ENCODE measurements at regions not wholly inside any gene's neighbourhood (a gene's known extent, or its start where the extent isn't known, plus 50 kb on each side); places are given as distances from the start of the nearest gene placed in this dataset.

DNA sequence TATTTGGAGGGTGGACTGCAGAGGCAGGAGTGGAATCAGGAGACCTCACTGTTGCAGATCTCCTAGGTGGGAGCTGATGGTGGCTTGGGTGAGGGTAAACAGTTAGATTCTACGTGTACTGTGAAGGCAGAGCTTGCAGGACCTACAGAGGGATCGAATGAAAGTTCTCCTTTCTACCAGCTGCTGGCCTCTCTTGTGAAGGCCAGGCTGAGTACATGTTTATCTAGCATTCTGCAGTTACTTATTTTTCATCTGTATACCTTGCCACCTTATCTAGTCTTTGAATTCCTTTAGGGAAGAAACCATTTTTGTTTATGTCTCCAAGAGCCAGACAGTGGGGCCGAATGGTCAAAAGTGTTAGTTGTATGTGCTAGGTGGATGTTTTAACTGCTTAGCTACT lies 57.6 kb downstream of the PTTG1 start:
- 95% methylated on average over 3 of the region's 3 CpGs for WGBS
- H3K4me3 ChIP-seq (ENCODE audit: low read length in 2 of 2): no peak overlapping the region

DNA sequence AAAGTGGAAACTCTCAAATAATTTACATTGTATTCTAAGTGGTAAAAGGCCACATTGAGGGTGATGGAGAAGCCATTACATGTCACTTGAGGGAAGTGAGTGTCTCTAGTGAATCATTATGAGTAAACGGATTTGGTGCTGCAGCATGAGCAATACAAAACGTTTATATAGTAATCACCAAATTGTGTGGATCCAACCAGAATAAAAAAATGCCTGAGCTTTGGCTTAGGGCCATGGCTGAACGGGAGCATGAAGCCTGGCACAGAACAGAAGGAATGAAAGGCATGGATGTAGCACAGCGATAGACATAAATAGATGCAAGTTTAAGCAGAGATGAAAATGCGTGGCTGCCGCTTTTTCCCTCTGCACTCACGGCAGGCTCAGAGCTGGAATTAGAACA lies 58.3 kb downstream of the PTTG1 start:
- Histone ChIP-seq H3K27ac (ENCODE audit: low read depth in 1 of 2, low read length in 1 of 2) (no peak overlapping the region), H3K4me1 (ENCODE audit: control insufficient read depth in 2 of 2, insufficient read depth in 2 of 2, low read length in 2 of 2) (peaks cover 0 to 10% of the 10 kb centered on the region in 2 donors), H3K9me3 (ENCODE audit: control insufficient read depth in 2 of 2, insufficient read depth in 1 of 2, low read length in 1 of 2) (no peaks in the 10 kb centered on the region), H3K27me3 (ENCODE audit: control insufficient read depth in 2 of 2, insufficient read depth in 1 of 2, low read length in 1 of 2) (no peaks in the 10 kb centered on the region), H3K36me3 (ENCODE audit: control insufficient read depth in 2 of 2, insufficient read depth in 2 of 2, low read length in 1 of 2) (no peaks in the 10 kb centered on the region), H3K4me3 (ENCODE audit: low read length in 2 of 2) (no peak overlapping the region)
- no peak for DNase-seq (ENCODE audit: low read depth in 6 of 9, low spot score in 9 of 9)
- WGBS: 87% methylated on average over 7 of the region's 7 CpGs

More for the DNA sequence above, 57.6 kb downstream of the PTTG1 start:
- Histone ChIP-seq H3K4me1 (ENCODE audit: control insufficient read depth in 2 of 2, insufficient read depth in 2 of 2, low read length in 2 of 2) (peaks cover 0 to 10% of the 10 kb centered on the region in 2 donors), H3K27ac (ENCODE audit: low read depth in 1 of 2, low read length in 1 of 2) (no peak overlapping the region), H3K9me3 (ENCODE audit: control insufficient read depth in 2 of 2, insufficient read depth in 1 of 2, low read length in 1 of 2) (no peaks in the 10 kb centered on the region), H3K27me3 (ENCODE audit: control insufficient read depth in 2 of 2, insufficient read depth in 1 of 2, low read length in 1 of 2) (no peaks in the 10 kb centered on the region), H3K36me3 (ENCODE audit: control insufficient read depth in 2 of 2, insufficient read depth in 2 of 2, low read length in 1 of 2) (no peaks in the 10 kb centered on the region)
- DNase-seq (ENCODE audit: low read depth in 6 of 9, low spot score in 9 of 9): no peak

DNA sequence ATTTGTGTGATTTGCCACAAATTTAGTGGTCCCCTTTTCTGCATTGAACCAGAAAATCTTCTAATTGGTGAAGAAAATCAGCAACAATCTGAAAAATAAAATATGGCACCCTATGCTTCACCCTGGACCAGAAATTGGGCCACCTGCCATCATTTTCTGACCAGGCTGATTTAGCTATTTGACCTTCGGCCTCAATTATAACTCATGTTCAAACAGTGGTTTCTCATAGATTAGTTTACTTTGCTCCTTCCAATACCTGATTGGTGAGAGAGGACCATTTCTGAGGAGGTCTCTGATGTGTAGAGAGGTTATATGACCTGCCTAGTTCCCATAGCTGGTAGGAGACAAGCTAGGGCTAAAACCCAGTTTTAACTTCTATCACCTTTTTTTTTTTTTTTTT lies 59.0 kb downstream of the PTTG1 start:
- no peak for DNase-seq (ENCODE audit: low read depth in 6 of 9, low spot score in 9 of 9)
- no peaks in the 10 kb centered on the region for H3K36me3 ChIP-seq (ENCODE audit: control insufficient read depth in 2 of 2, insufficient read depth in 2 of 2, low read length in 1 of 2)
- WGBS: 97% methylated on average over 1 of the region's 1 CpG
- H3K9me3 ChIP-seq (ENCODE audit: control insufficient read depth in 2 of 2, insufficient read depth in 1 of 2, low read length in 1 of 2): no peaks in the 10 kb centered on the region
- no peak overlapping the region for H3K4me3 ChIP-seq (ENCODE audit: low read length in 2 of 2)
- no peak overlapping the region for H3K27ac ChIP-seq (ENCODE audit: low read depth in 1 of 2, low read length in 1 of 2)
- peaks cover 0 to 10% of the 10 kb centered on the region in 2 donors for H3K4me1 ChIP-seq (ENCODE audit: control insufficient read depth in 2 of 2, insufficient read depth in 2 of 2, low read length in 2 of 2)
- H3K27me3 ChIP-seq (ENCODE audit: control insufficient read depth in 2 of 2, insufficient read depth in 1 of 2, low read length in 1 of 2): no peaks in the 10 kb centered on the region

DNA sequence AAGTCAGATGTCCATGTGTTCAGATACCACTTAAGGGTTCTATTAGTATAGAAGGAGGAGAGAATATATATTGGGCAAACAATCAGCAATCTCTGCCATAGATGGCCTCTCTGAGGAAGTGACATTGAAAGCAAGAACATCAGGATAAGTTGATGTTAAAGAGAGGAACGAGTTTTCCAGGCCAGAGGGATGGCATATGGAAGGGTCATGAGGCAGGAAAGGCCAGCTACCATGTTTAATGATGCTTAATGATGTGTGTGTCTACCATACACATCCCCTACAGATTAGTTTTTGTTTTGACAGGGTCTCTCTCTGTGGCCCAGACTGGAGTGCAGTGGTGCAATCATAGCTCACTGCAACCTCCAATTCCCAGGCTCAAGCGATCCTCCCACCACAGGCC lies 63.0 kb downstream of the PTTG1 start:
- no peaks in the 10 kb centered on the region for H3K36me3 ChIP-seq (ENCODE audit: control insufficient read depth in 2 of 2, insufficient read depth in 2 of 2, low read length in 1 of 2)
- WGBS: 94% methylated on average over 2 of the region's 2 CpGs
- no peaks in the 10 kb centered on the region for H3K9me3 ChIP-seq (ENCODE audit: control insufficient read depth in 2 of 2, insufficient read depth in 1 of 2, low read length in 1 of 2)
- H3K4me3 ChIP-seq (ENCODE audit: low read length in 2 of 2): no peak overlapping the region
- H3K27me3 ChIP-seq (ENCODE audit: control insufficient read depth in 2 of 2, insufficient read depth in 1 of 2, low read length in 1 of 2): no peaks in the 10 kb centered on the region
- no peak for DNase-seq (ENCODE audit: low read depth in 6 of 9, low spot score in 9 of 9)
- H3K4me1 ChIP-seq (ENCODE audit: control insufficient read depth in 2 of 2, insufficient read depth in 2 of 2, low read length in 2 of 2): no peaks in the 10 kb centered on the region
- H3K27ac ChIP-seq (ENCODE audit: low read depth in 1 of 2, low read length in 1 of 2): no peak overlapping the region

DNA sequence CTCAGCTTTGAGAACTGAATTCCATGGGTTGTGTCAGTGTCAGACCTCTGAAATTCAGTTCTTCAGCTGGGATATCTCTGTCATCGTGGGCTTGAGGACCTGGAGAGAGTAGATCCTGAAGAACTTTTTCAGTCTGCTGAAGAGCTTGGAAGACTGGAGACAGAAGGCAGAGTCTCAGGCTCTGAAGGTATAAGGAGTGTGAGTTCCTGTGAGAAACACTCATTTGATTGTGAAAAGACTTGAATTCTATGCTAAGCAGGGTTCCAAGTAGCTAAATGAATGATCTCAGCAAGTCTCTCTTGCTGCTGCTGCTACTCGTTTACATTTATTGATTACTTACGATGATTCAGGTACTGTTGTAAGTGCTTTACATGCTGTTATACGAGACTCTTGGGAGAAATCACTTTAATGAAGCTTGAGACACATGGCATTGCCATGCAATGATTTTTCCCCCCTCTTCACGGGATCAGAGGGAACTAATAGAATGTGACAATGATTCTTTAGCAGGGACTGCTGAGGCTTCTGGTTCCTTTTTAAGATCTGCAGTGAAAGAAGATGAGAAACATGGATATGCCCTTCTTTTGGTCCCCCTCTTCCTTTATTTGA lies 63.8 kb downstream of the PTTG1 start:
- Histone ChIP-seq H3K4me1 (ENCODE audit: control insufficient read depth in 2 of 2, insufficient read depth in 2 of 2, low read length in 2 of 2) (no peaks in the 10 kb centered on the region), H3K27me3 (ENCODE audit: control insufficient read depth in 2 of 2, insufficient read depth in 1 of 2, low read length in 1 of 2) (no peaks in the 10 kb centered on the region), H3K36me3 (ENCODE audit: control insufficient read depth in 2 of 2, insufficient read depth in 2 of 2, low read length in 1 of 2) (no peaks in the 10 kb centered on the region), H3K9me3 (ENCODE audit: control insufficient read depth in 2 of 2, insufficient read depth in 1 of 2, low read length in 1 of 2) (no peaks in the 10 kb centered on the region), H3K4me3 (ENCODE audit: low read length in 2 of 2) (no peak overlapping the region), H3K27ac (ENCODE audit: low read depth in 1 of 2, low read length in 1 of 2) (no peak overlapping the region)
- WGBS: 92% methylated on average over 5 of the region's 5 CpGs
- no peak for DNase-seq (ENCODE audit: low read depth in 6 of 9, low spot score in 9 of 9)

DNA sequence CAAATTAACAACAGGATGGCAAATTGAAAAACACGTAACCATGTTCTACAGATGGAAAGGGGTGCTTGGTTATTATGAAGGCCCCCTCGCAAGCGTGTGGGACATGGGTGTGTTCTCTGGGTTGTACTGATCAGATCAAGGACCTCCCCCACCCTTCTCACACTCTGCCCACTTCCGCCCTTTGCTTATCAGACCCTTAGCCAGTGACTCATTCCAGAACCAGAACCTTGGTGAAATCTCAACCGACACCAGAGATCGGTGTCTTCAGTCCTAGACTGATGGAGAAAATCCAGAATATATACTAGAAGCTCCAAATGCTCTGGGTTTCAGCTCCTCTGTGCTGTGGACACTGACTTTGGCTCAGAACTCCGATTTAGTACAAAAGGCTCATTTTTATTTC lies 64.9 kb downstream of the PTTG1 start:
- no peaks in the 10 kb centered on the region for H3K4me1 ChIP-seq (ENCODE audit: control insufficient read depth in 2 of 2, insufficient read depth in 2 of 2, low read length in 2 of 2)
- no peaks in the 10 kb centered on the region for H3K9me3 ChIP-seq (ENCODE audit: control insufficient read depth in 2 of 2, insufficient read depth in 1 of 2, low read length in 1 of 2)
- no peak overlapping the region for H3K27ac ChIP-seq (ENCODE audit: low read depth in 1 of 2, low read length in 1 of 2)
- no peak overlapping the region for H3K4me3 ChIP-seq (ENCODE audit: low read length in 2 of 2)
- DNase-seq (ENCODE audit: low read depth in 6 of 9, low spot score in 9 of 9): no peak
- no peaks in the 10 kb centered on the region for H3K27me3 ChIP-seq (ENCODE audit: control insufficient read depth in 2 of 2, insufficient read depth in 1 of 2, low read length in 1 of 2)
- H3K36me3 ChIP-seq (ENCODE audit: control insufficient read depth in 2 of 2, insufficient read depth in 2 of 2, low read length in 1 of 2): no peaks in the 10 kb centered on the region
- WGBS: 97% methylated on average over 7 of the region's 7 CpGs

DNA sequence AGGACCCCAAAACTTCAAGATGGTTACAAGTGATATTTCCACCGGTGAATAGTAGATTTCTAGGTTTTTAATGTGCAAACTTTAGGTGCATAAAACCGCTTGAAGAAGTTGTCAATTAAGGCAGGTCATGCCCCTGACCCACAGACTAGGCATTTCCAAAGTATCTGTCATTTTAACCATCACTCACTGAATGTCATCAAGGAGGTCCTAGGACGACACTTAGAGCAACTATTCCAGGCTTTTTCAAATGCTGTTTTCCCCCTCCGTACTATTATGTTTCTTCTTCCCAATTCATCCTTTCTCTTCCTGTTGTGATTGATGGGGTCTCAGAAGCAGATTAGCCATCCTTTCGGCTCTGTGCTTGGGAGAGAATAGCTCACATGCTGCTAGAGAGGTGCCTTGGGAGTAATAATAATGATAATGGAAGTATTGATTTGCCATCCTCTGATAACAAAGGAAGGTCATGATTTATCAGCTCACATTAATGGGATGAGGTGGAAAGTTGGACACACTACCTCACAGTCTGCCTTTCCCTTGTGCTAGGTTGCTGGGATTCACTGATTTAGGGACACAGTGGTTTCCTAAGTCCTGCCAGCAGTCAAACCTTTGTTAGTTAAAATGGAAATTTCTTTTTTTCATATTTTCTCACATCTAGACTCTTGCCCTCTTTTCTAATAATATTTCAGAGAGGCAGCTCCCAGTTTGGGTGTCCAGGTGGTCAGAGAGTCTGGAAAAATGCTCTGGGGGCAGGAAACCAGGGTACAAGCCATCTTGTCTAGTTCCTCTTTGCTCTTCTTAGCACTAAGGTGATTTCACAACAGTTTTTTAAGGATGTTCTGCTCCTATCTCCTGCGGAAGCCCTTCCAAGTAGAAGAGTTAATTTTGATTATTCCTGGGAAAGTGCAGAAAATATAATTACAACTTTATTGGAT lies 67.0 kb downstream of the PTTG1 start:
- Histone ChIP-seq H3K9me3 (ENCODE audit: control insufficient read depth in 2 of 2, insufficient read depth in 1 of 2, low read length in 1 of 2) (no peaks in the 10 kb centered on the region), H3K27me3 (ENCODE audit: control insufficient read depth in 2 of 2, insufficient read depth in 1 of 2, low read length in 1 of 2) (no peaks in the 10 kb centered on the region), H3K4me3 (ENCODE audit: low read length in 2 of 2) (no peak overlapping the region), H3K36me3 (ENCODE audit: control insufficient read depth in 2 of 2, insufficient read depth in 2 of 2, low read length in 1 of 2) (no peaks in the 10 kb centered on the region), H3K4me1 (ENCODE audit: control insufficient read depth in 2 of 2, insufficient read depth in 2 of 2, low read length in 2 of 2) (no peaks in the 10 kb centered on the region), H3K27ac (ENCODE audit: low read depth in 1 of 2, low read length in 1 of 2) (no peak overlapping the region)
- WGBS: 90% methylated on average over 6 of the region's 6 CpGs
- no peak for DNase-seq (ENCODE audit: low read depth in 6 of 9, low spot score in 9 of 9)

DNA sequence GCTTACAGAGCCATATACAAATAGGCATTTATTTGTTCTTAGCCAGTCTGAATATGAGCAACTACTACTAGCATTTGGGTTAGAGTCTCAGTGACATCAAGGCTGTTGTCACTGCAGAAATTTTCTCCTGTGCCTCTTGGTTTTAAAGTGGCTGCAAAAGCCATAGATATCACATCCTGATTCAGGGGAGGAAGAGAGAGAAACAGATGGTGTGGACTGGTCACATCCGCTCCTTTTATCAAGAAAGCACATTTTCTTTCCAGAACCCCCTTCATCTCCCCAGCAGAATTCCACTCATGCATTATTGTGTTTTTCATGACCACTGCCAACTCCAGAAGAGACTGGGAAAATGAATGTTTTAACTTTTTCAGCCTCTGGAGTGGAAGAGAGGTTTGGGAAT lies 69.8 kb downstream of the PTTG1 start:
- Histone ChIP-seq H3K36me3 (ENCODE audit: control insufficient read depth in 2 of 2, insufficient read depth in 2 of 2, low read length in 1 of 2) (no peaks in the 10 kb centered on the region), H3K4me3 (ENCODE audit: low read length in 2 of 2) (no peak overlapping the region), H3K27ac (ENCODE audit: low read depth in 1 of 2, low read length in 1 of 2) (no peak overlapping the region), H3K27me3 (ENCODE audit: control insufficient read depth in 2 of 2, insufficient read depth in 1 of 2, low read length in 1 of 2) (no peaks in the 10 kb centered on the region), H3K4me1 (ENCODE audit: control insufficient read depth in 2 of 2, insufficient read depth in 2 of 2, low read length in 2 of 2) (no peaks in the 10 kb centered on the region), H3K9me3 (ENCODE audit: control insufficient read depth in 2 of 2, insufficient read depth in 1 of 2, low read length in 1 of 2) (no peaks in the 10 kb centered on the region)
- DNase-seq (ENCODE audit: low read depth in 6 of 9, low spot score in 9 of 9): no peak
- WGBS: 98% methylated on average over 1 of the region's 1 CpG

DNA sequence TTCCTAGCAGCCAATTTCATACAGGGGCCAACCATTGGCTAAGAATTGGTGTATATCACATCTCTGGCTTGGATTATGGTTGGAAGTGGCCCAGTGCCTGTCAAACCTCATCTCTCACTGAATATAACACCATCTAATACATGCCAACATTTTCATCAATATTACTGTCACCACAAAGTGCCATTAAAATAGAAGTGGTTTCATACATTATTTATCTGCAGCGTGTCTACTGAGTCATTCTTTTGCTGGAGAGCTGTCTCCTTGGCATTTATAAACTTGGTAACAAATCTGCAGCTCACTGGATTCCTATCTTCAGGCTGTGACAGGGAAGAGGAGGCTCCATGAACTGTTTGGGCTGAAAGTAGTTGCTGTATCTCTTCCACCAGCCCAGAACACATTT lies 70.9 kb downstream of the PTTG1 start:
- Histone ChIP-seq H3K27me3 (ENCODE audit: control insufficient read depth in 2 of 2, insufficient read depth in 1 of 2, low read length in 1 of 2) (no peaks in the 10 kb centered on the region), H3K27ac (ENCODE audit: low read depth in 1 of 2, low read length in 1 of 2) (no peak overlapping the region), H3K4me3 (ENCODE audit: low read length in 2 of 2) (no peak overlapping the region), H3K9me3 (ENCODE audit: control insufficient read depth in 2 of 2, insufficient read depth in 1 of 2, low read length in 1 of 2) (no peaks in the 10 kb centered on the region), H3K4me1 (ENCODE audit: control insufficient read depth in 2 of 2, insufficient read depth in 2 of 2, low read length in 2 of 2) (no peaks in the 10 kb centered on the region), H3K36me3 (ENCODE audit: control insufficient read depth in 2 of 2, insufficient read depth in 2 of 2, low read length in 1 of 2) (no peaks in the 10 kb centered on the region)
- 94% methylated on average over 1 of the region's 1 CpG for whole genome bisulfite sequencing
- no peak for DNase-seq (ENCODE audit: low read depth in 6 of 9, low spot score in 9 of 9)
